ENCODE measurements at regions not wholly inside any gene's neighbourhood (a gene's known extent, or its start where the extent isn't known, plus 50 kb on each side); places are given as distances from the start of the nearest gene placed in this dataset.

DNA sequence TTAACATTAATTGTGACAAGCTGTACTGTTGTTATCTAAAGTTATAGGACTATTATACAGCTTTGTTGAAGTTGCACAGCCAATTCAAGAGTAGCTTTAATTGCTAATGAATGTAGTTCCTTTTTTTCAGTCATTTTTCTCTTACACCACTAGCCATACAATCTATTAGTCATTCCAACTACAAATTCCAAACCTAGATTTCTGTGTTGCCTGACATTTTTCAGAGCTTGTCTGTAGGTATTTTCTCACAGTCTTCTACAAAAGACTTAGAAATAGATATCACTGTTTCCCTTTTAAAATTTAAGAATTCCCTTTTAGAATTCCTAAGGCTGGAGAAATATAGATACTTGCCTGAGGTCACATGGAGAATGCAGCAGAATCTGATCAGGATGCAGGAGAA, 307.0 kb upstream of the HS3ST1 start:
- Histone ChIP-seq H3K4me1 (replicated peaks in 1 of 4; ENCODE audit: control insufficient read depth in 3 of 4, insufficient read depth in 4 of 4, low read length in 3 of 4) (no peaks in the 10 kb centered on the region), H3K4me3 (ENCODE audit: extremely low read depth in 1 of 4, insufficient read depth in 2 of 4, low read depth in 3 of 4, low read length in 4 of 4) (no peak overlapping the region), H2BK5ac (ENCODE audit: low read depth, low read length) (no peak overlapping the region), H2BK120ac (replicated peaks; ENCODE audit: low read depth, low read length) (no peak overlapping the region), H4K8ac (ENCODE audit: extremely low read depth, insufficient read depth, low read length) (no peak overlapping the region), H2AK5ac (ENCODE audit: low read depth, low read length) (no peak overlapping the region), H2BK12ac (ENCODE audit: low read depth, low read length) (no peak overlapping the region), H3K79me1 (ENCODE audit: low read depth, low read length) (no peaks in the 10 kb centered on the region), H3K79me2 (ENCODE audit: control insufficient read depth in 1 of 2, insufficient read depth in 2 of 2, low read length in 2 of 2) (no peaks in the 10 kb centered on the region), H4K5ac (ENCODE audit: insufficient read length, low read depth, low read length) (no peak overlapping the region), H3K14ac (ENCODE audit: insufficient read length) (no peak overlapping the region), H2BK20ac (ENCODE audit: low read length) (no peak overlapping the region), H3K23me2 (ENCODE audit: low read depth, low read length) (no peaks in the 10 kb centered on the region; the same call in 1 of the 2 replicates), H3K56ac (replicated peaks; ENCODE audit: insufficient read length, low read depth, low read length) (no peak overlapping the region), H3K36me3 (ENCODE audit: control insufficient read depth in 2 of 4, insufficient read depth in 4 of 4, low read length in 3 of 4) (no peaks in the 10 kb centered on the region), H4K20me1 (replicated peaks in 1 of 2; ENCODE audit: control insufficient read depth in 1 of 2, insufficient read depth in 2 of 2, low read length in 2 of 2) (no peaks in the 10 kb centered on the region), H3K4me2 (ENCODE audit: insufficient read depth in 1 of 2, low read depth in 2 of 2, low read length in 2 of 2) (no peak overlapping the region), H3K27ac (ENCODE audit: low read depth, low read length) (no peak overlapping the region), H4K91ac (replicated peaks; ENCODE audit: insufficient read length, low read length) (no peak overlapping the region), H2BK15ac (ENCODE audit: low read length) (no peak overlapping the region), H3K4ac (replicated peaks; ENCODE audit: insufficient read length, low read depth, low read length) (no peak overlapping the region), H3K27me3 (replicated peaks in 1 of 4; ENCODE audit: control insufficient read depth in 3 of 4, extremely low read depth in 1 of 4, insufficient read depth in 3 of 4, low read length in 3 of 4) (no peaks in the 10 kb centered on the region), H3K18ac (ENCODE audit: extremely low read depth, low read length) (no peak overlapping the region), H3K23ac (ENCODE audit: insufficient read length) (no peak overlapping the region), H2AFZ (ENCODE audit: low read length) (no peak overlapping the region), H3K9me3 (ENCODE audit: insufficient read depth in 2 of 2, low read depth in 1 of 2, low read length in 1 of 2) (peaks cover 0 to 3% of the 10 kb centered on the region in 2 experiments; a peak in 2 of 4 replicates), H3K9ac (replicated peaks in 1 of 4; ENCODE audit: extremely low read depth in 1 of 4, low read depth in 3 of 4, low read length in 3 of 4) (no peak overlapping the region)
- DNase-seq (ENCODE audit: low read depth in 1 of 2, low spot score in 2 of 2) (no peak), FAIRE-seq (no peak)
- CTCF ChIA-PET (ENCODE audit: partially characterized antibody), result no interaction called here
- POLR2A ChIA-PET (ENCODE audit: partially characterized antibody), result no interaction called here
- no peak for TF ChIP-seq PHF8 (conservative IDR thresholded peaks at IDR 0.05; ENCODE audit: low read depth, low read length)
- no peak for TF ChIP-seq SIX5 (IDR thresholded peaks at IDR 0.05; ENCODE audit: low read depth, low read length)
- no peak for TF ChIP-seq CTBP2 (IDR thresholded peaks at IDR 0.05; ENCODE audit: borderline replicate concordance, insufficient read depth, insufficient read length, low read length)
- TF ChIP-seq CBX5 (IDR thresholded peaks at IDR 0.05; ENCODE audit: low read depth, low read length), result no peak
- no peak for TF ChIP-seq TAF7 (optimal IDR thresholded peaks at IDR 0.05; ENCODE audit: borderline replicate concordance, low read depth, low read length)
- TF ChIP-seq BRCA1 (IDR thresholded peaks at IDR 0.05; ENCODE audit: low read depth, low read length), result no peak
- TF ChIP-seq CHD1 (IDR thresholded peaks at IDR 0.05; ENCODE audit: low read depth, low read length), result no peak
- TF ChIP-seq RBBP5 (IDR thresholded peaks at IDR 0.05; ENCODE audit: borderline replicate concordance, low read depth, low read length), result no peak
- no peak for TF ChIP-seq CEBPB (IDR thresholded peaks at IDR 0.05; ENCODE audit: low read depth, low read length)
- TF ChIP-seq CREB1 (IDR thresholded peaks at IDR 0.05), result no peak
